Aorta (tissue), 5 donors: ENCODE measurements at regions not wholly inside any gene's neighbourhood (a gene's known extent, or its start where the extent isn't known, plus 50 kb on each side); places are given as distances from the start of the nearest gene placed in this dataset.

Source experiments
- ATAC-seq: fragments of 200-7000 bp; cut with Tn5 transposase; one replicate; pipeline ENCODE4 v1.9.1; 2022; ENCODE audit warnings: moderate library complexity; ENCODE audit not compliant: low FRiP score
- DNase-seq, 2 donors: peaks; one replicate each; pipeline ENCODE4 v3.0.0-alpha.2; 2020
- H3K27ac ChIP-seq, 2 donors: one replicate each; pipeline ENCODE4 v1.5.1; 2013; ENCODE audit warnings: low read length in 2 of 2, mild to moderate bottlenecking in 2 of 2, moderate library complexity in 2 of 2, control low read depth in 1 of 2, inconsistent platforms in 1 of 2, low read depth in 1 of 2
- H3K27me3 ChIP-seq, 2 donors: one replicate each; pipeline ENCODE4 v1.6.1; 2013; ENCODE audit warnings: control low read depth in 1 of 2, low read length in 1 of 2, mild to moderate bottlenecking in 1 of 2, moderate library complexity in 1 of 2; ENCODE audit not compliant: insufficient read depth in 2 of 2, control insufficient read depth in 1 of 2
- H3K36me3 ChIP-seq, 2 donors: one replicate each; pipeline ENCODE4 v1.6.1; 2013; ENCODE audit warnings: control low read depth in 1 of 2, low read length in 1 of 2, mild to moderate bottlenecking in 1 of 2; ENCODE audit not compliant: insufficient read depth in 2 of 2, control insufficient read depth in 1 of 2
- H3K4me1 ChIP-seq, 2 donors: one replicate each; pipeline ENCODE4 v1.6.1; 2013; ENCODE audit warnings: low read length in 2 of 2, control low read depth in 1 of 2, mild to moderate bottlenecking in 1 of 2, moderate library complexity in 1 of 2; ENCODE audit not compliant: insufficient read depth in 2 of 2, control insufficient read depth in 1 of 2
- H3K4me3 ChIP-seq, 2 donors: one replicate each; pipeline ENCODE4 v1.5.1; 2013; ENCODE audit warnings: low read length in 2 of 2, control low read depth in 1 of 2, mild to moderate bottlenecking in 1 of 2
- H3K9me3 ChIP-seq: one replicate; pipeline ENCODE4 v1.6.1; 2013; ENCODE audit warnings: mild to moderate bottlenecking, low read length; ENCODE audit not compliant: control insufficient read depth
- WGBS, 2 donors: extraction: QIAGEN DNeasy Blood & Tissue Kit; methylation state at CpG; one replicate each; pipeline ENCODE4 v1.1.7; 2013; 5-methylcytosine and 5-hydroxymethylcytosine counted together
- intact Hi-C, 2 donors: fragments of 100-400 bp; cut with DNase I; formaldehyde crosslinking; loops; one replicate each; pipeline versions ENCODE4 v1.14.2 to v1.15.0; 2022
- donor health status: healthy with polysubstance abuse.
- donor health status: Bipolar disorder and iron deficiency.
- donor health status: DM: no; HTN: no; CAD: no.
- donor health status: DM: no; HTN: no; CAD: no.
- donor health status: DM: yes; HTN: yes; CAD: no.

GRCh38 chr9:129276486-129277230 is 98.6 kb upstream of the IER5L start:
- Histone ChIP-seq H3K27me3 (no peaks in the 10 kb centered on the region), H3K36me3 (no peaks in the 10 kb centered on the region), H3K4me1 (no peaks in the 10 kb centered on the region), H3K4me3 (no peak overlapping the region), H3K27ac (no peak overlapping the region), H3K9me3 (no peaks in the 10 kb centered on the region)
- DNase-seq = peak; percentile 28 to 66
- 95 to 97% methylated on average over 16 of the region's 16 CpGs for WGBS, 2 donors
- ATAC-seq = no peak
- intact Hi-C loops = no loop called here

- intact Hi-C loops = no loop called here
Observed at GRCh38 chr9:129275626-129276247, 97.7 kb upstream of the IER5L start.

GRCh38 chr9:129273941-129274684 is 96.1 kb upstream of the IER5L start:
- Histone ChIP-seq H3K36me3 (no peaks in the 10 kb centered on the region), H3K4me3 (no peak overlapping the region), H3K27me3 (no peaks in the 10 kb centered on the region), H3K9me3 (no peaks in the 10 kb centered on the region), H3K27ac (no peak overlapping the region), H3K4me1 (no peaks in the 10 kb centered on the region)
- 89% methylated on average over 19 of the region's 19 CpGs for whole genome bisulfite sequencing, 2 donors
- ATAC-seq (no peak), DNase-seq (peak; percentile 32 to 55)
- intact Hi-C loops = no loop called here

More at GRCh38 chr9:129275626-129276247, 97.7 kb upstream of the IER5L start:
- ATAC-seq = no peak
- no peaks in the 10 kb centered on the region for H3K4me1 ChIP-seq
- H3K4me3 ChIP-seq = no peak overlapping the region
- no peaks in the 10 kb centered on the region for H3K27me3 ChIP-seq
- peak; percentile 16 to 23 for DNase-seq
- H3K36me3 ChIP-seq = no peaks in the 10 kb centered on the region
- no peak overlapping the region for H3K27ac ChIP-seq
- H3K9me3 ChIP-seq = no peaks in the 10 kb centered on the region
- WGBS, 2 donors = 74 to 87% methylated on average over 10 of the region's 10 CpGs

GRCh38 chr9:129273136-129273895 is 95.3 kb upstream of the IER5L start:
- Histone ChIP-seq H3K27ac (no peak overlapping the region), H3K9me3 (no peaks in the 10 kb centered on the region), H3K36me3 (no peaks in the 10 kb centered on the region), H3K4me3 (no peak overlapping the region), H3K4me1 (no peaks in the 10 kb centered on the region), H3K27me3 (no peaks in the 10 kb centered on the region)
- ATAC-seq = no peak
- WGBS, 2 donors = 94 to 96% methylated on average over 14 of the region's 14 CpGs
- DNase-seq = peak; percentile 12 to 19
- intact Hi-C loops = no loop called here

- no peaks in the 10 kb centered on the region for H3K4me1 ChIP-seq
- intact Hi-C loops = no loop called here
- no peak overlapping the region for H3K4me3 ChIP-seq
- no peaks in the 10 kb centered on the region for H3K9me3 ChIP-seq
- no peaks in the 10 kb centered on the region for H3K36me3 ChIP-seq
- DNase-seq (peak; percentile 8 to 37), ATAC-seq (no peak)
- no peak overlapping the region for H3K27ac ChIP-seq
- WGBS, 2 donors = 90 to 95% methylated on average over 9 of the region's 9 CpGs
- no peaks in the 10 kb centered on the region for H3K27me3 ChIP-seq
Observed at GRCh38 chr9:129272348-129273025, 94.4 kb upstream of the IER5L start.

- 72% methylated on average over 11 of the region's 11 CpGs for WGBS, 2 donors
- ATAC-seq (no peak), DNase-seq (peak; percentile 10 to 36)
- Histone ChIP-seq H3K27me3 (no peaks in the 10 kb centered on the region), H3K4me1 (no peaks in the 10 kb centered on the region), H3K36me3 (no peaks in the 10 kb centered on the region), H3K9me3 (no peaks in the 10 kb centered on the region), H3K4me3 (no peak overlapping the region), H3K27ac (no peak overlapping the region)
- intact Hi-C loops = no loop called here
Observed at GRCh38 chr9:129270903-129271431, 92.9 kb upstream of the IER5L start.

GRCh38 chr9:129270205-129270604 is 92.1 kb upstream of the IER5L start:
- intact Hi-C loops = no loop called here
- H3K27ac ChIP-seq = no peak overlapping the region
- no peaks in the 10 kb centered on the region for H3K36me3 ChIP-seq
- H3K27me3 ChIP-seq = no peaks in the 10 kb centered on the region
- no peaks in the 10 kb centered on the region for H3K4me1 ChIP-seq
- ATAC-seq (no peak), DNase-seq (peak; percentile 15 to 29)
- WGBS, 2 donors = 93 to 94% methylated on average over 10 of the region's 10 CpGs
- H3K9me3 ChIP-seq = no peaks in the 10 kb centered on the region
- H3K4me3 ChIP-seq = no peak overlapping the region

GRCh38 chr9:129267141-129267540 is 89.1 kb upstream of the IER5L start:
- intact Hi-C loops = no loop called here
- H3K4me1 ChIP-seq = no peaks in the 10 kb centered on the region
- H3K9me3 ChIP-seq = no peaks in the 10 kb centered on the region
- DNase-seq (no peak), ATAC-seq (no peak)
- no peak overlapping the region for H3K4me3 ChIP-seq
- 92 to 94% methylated on average over 10 of the region's 10 CpGs for WGBS, 2 donors
- no peaks in the 10 kb centered on the region for H3K36me3 ChIP-seq
- no peaks in the 10 kb centered on the region for H3K27me3 ChIP-seq
- H3K27ac ChIP-seq = no peak overlapping the region
